ENCODE measurements at regions not wholly inside any gene's neighbourhood (a gene's known extent, or its start where the extent isn't known, plus 50 kb on each side); places are given as distances from the start of the nearest gene placed in this dataset.

DNA sequence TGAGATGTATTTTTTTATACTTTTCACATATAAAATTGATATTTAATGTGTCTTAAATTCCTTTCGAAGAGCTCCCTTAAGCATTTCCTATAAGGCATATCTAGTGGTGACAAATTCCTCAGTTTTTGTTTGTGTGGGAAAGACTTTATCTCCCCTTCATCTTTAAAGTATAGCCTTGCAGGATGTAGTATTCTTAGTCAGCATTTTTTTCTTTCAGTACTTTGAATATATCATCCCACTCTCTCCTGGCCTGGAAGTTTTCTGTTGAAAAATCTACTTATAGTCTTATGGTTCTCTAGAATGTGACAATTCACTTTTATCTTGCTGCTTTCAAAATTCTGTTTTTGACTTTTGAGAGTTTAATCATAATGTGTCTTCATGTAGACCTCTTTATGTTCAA is 95.2 kb downstream of the EDEM1 start:
- Histone ChIP-seq H3K27ac (ENCODE audit: low read length) (no peak overlapping the region), H3K4me2 (ENCODE audit: low read length) (no peak overlapping the region), H3K27me3 (ENCODE audit: insufficient read depth, low read depth, low read length) (no peaks in the 10 kb centered on the region), H3K9me3 (ENCODE audit: low read length) (peaks cover 11% of the 10 kb centered on the region), H3K4me3 (ENCODE audit: low read length) (no peak overlapping the region), H3F3A (ENCODE audit: insufficient read depth, low read length, poor library complexity, severe bottlenecking) (no peaks in the 10 kb centered on the region), H3K9me2 (ENCODE audit: insufficient read depth, low read length) (no peaks in the 10 kb centered on the region), H3K79me2 (replicated peaks; ENCODE audit: insufficient read depth, low read length) (no peaks in the 10 kb centered on the region), H4K20me1 (ENCODE audit: insufficient read depth) (no peaks in the 10 kb centered on the region), H3K9ac (ENCODE audit: low read length) (no peak overlapping the region), H3K36me3 (ENCODE audit: insufficient read depth, low read length) (no peaks in the 10 kb centered on the region), H2AFZ (ENCODE audit: low read depth, low read length) (no peak overlapping the region)
- TF ChIP-seq POLR2AphosphoS5 (IDR thresholded peaks at IDR 0.05) (no peak), TAF1 (IDR thresholded peaks at IDR 0.05; ENCODE audit: low read depth) (no peak), EP300 (conservative IDR thresholded peaks at IDR 0.05; ENCODE audit: poor library complexity, severe bottlenecking) (no peak), EZH2 (IDR thresholded peaks at IDR 0.05; ENCODE audit: borderline replicate concordance, insufficient read depth, low read length, poor library complexity, severe bottlenecking) (no peak), RAD21 (conservative IDR thresholded peaks at IDR 0.05) (no peak), MXI1 (conservative IDR thresholded peaks at IDR 0.05; ENCODE audit: poor library complexity, severe bottlenecking) (no peak), SMC3 (conservative IDR thresholded peaks at IDR 0.05; ENCODE audit: poor library complexity) (no peak)
- TF ChIP-seq, protein P1, sequence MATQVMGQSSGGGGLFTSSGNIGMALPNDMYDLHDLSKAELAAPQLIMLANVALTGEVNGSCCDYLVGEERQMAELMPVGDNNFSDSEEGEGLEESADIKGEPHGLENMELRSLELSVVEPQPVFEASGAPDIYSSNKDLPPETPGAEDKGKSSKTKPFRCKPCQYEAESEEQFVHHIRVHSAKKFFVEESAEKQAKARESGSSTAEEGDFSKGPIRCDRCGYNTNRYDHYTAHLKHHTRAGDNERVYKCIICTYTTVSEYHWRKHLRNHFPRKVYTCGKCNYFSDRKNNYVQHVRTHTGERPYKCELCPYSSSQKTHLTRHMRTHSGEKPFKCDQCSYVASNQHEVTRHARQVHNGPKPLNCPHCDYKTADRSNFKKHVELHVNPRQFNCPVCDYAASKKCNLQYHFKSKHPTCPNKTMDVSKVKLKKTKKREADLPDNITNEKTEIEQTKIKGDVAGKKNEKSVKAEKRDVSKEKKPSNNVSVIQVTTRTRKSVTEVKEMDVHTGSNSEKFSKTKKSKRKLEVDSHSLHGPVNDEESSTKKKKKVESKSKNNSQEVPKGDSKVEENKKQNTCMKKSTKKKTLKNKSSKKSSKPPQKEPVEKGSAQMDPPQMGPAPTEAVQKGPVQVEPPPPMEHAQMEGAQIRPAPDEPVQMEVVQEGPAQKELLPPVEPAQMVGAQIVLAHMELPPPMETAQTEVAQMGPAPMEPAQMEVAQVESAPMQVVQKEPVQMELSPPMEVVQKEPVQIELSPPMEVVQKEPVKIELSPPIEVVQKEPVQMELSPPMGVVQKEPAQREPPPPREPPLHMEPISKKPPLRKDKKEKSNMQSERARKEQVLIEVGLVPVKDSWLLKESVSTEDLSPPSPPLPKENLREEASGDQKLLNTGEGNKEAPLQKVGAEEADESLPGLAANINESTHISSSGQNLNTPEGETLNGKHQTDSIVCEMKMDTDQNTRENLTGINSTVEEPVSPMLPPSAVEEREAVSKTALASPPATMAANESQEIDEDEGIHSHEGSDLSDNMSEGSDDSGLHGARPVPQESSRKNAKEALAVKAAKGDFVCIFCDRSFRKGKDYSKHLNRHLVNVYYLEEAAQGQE (IDR thresholded peaks at IDR 0.05; ENCODE audit: borderline replicate concordance) = no peak
- TF ChIP-seq, protein P2, sequence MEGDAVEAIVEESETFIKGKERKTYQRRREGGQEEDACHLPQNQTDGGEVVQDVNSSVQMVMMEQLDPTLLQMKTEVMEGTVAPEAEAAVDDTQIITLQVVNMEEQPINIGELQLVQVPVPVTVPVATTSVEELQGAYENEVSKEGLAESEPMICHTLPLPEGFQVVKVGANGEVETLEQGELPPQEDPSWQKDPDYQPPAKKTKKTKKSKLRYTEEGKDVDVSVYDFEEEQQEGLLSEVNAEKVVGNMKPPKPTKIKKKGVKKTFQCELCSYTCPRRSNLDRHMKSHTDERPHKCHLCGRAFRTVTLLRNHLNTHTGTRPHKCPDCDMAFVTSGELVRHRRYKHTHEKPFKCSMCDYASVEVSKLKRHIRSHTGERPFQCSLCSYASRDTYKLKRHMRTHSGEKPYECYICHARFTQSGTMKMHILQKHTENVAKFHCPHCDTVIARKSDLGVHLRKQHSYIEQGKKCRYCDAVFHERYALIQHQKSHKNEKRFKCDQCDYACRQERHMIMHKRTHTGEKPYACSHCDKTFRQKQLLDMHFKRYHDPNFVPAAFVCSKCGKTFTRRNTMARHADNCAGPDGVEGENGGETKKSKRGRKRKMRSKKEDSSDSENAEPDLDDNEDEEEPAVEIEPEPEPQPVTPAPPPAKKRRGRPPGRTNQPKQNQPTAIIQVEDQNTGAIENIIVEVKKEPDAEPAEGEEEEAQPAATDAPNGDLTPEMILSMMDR (IDR thresholded peaks at IDR 0.05; ENCODE audit: poor library complexity, severe bottlenecking) = no peak

GRCh38 chr3:5285439-5285838 is 97.9 kb downstream of the EDEM1 start:
- H3K27me3 ChIP-seq (ENCODE audit: insufficient read depth, low read depth, low read length) = no peaks in the 10 kb centered on the region
- no peaks in the 10 kb centered on the region for H3K79me2 ChIP-seq (replicated peaks; ENCODE audit: insufficient read depth, low read length)
- no peaks in the 10 kb centered on the region for H3K9me3 ChIP-seq (ENCODE audit: low read length)
- H3K27ac ChIP-seq (ENCODE audit: low read length) = no peak overlapping the region
- H4K20me1 ChIP-seq (ENCODE audit: insufficient read depth) = no peaks in the 10 kb centered on the region
- H3K9ac ChIP-seq (ENCODE audit: low read length) = no peak overlapping the region
- H3K9me2 ChIP-seq (ENCODE audit: insufficient read depth, low read length) = no peaks in the 10 kb centered on the region
- H3K36me3 ChIP-seq (ENCODE audit: insufficient read depth, low read length) = no peaks in the 10 kb centered on the region
- H2AFZ ChIP-seq (ENCODE audit: low read depth, low read length) = no peak overlapping the region
- TF ChIP-seq SMC3 (conservative IDR thresholded peaks at IDR 0.05; ENCODE audit: poor library complexity) = no peak
- TF ChIP-seq, protein P2 (IDR thresholded peaks at IDR 0.05; ENCODE audit: poor library complexity, severe bottlenecking) = no peak
- TF ChIP-seq, protein P1 (IDR thresholded peaks at IDR 0.05; ENCODE audit: borderline replicate concordance) = no peak
- no peak for TF ChIP-seq EZH2 (IDR thresholded peaks at IDR 0.05; ENCODE audit: borderline replicate concordance, insufficient read depth, low read length, poor library complexity, severe bottlenecking)
- TF ChIP-seq POLR2AphosphoS5 (IDR thresholded peaks at IDR 0.05) = no peak
- no peak for TF ChIP-seq MXI1 (conservative IDR thresholded peaks at IDR 0.05; ENCODE audit: poor library complexity, severe bottlenecking)
- no peak for TF ChIP-seq TAF1 (IDR thresholded peaks at IDR 0.05; ENCODE audit: low read depth)
- TF ChIP-seq EP300 (conservative IDR thresholded peaks at IDR 0.05; ENCODE audit: poor library complexity, severe bottlenecking) = no peak
- TF ChIP-seq RAD21 (conservative IDR thresholded peaks at IDR 0.05) = no peak
- no peaks in the 10 kb centered on the region for H3F3A ChIP-seq (ENCODE audit: insufficient read depth, low read length, poor library complexity, severe bottlenecking)
- H3K4me3 ChIP-seq (ENCODE audit: low read length) = no peak overlapping the region
- no peak overlapping the region for H3K4me2 ChIP-seq (ENCODE audit: low read length)
